ENCODE measurements at regions not wholly inside any gene's neighbourhood (a gene's known extent, or its start where the extent isn't known, plus 50 kb on each side); places are given as distances from the start of the nearest gene placed in this dataset.

- H3K27me3 ChIP-seq (ENCODE audit: control insufficient read depth, insufficient read depth, low read length), result no peaks in the 10 kb centered on the region
- H3K27ac ChIP-seq (ENCODE audit: low read depth, low read length), result peak overlapping the region; percentile 95
- peaks cover 44% of the 10 kb centered on the region for H3K9me3 ChIP-seq (ENCODE audit: control insufficient read depth, insufficient read depth, low read length)
- H3K9ac ChIP-seq (ENCODE audit: low read depth, low read length), result peak overlapping the region; percentile 50
- 0 out of 2 replicates have a peak overlapping the region, but pooled peaks have one; percentile 30 for H3K4me3 ChIP-seq (ENCODE audit: low read depth, low read length)
- no peaks in the 10 kb centered on the region for H3K36me3 ChIP-seq (ENCODE audit: control insufficient read depth, insufficient read depth, low read length)
- peaks cover 35% of the 10 kb centered on the region for H3K4me1 ChIP-seq (ENCODE audit: control insufficient read depth, insufficient read depth, low read length)
These were observed 237.0 kb downstream of the NFATC2 start for GRCh38 chr20:51305316-51306052.

GRCh38 chr20:51303731-51304670 lies 238.5 kb downstream of the NFATC2 start:
- Histone ChIP-seq H3K9ac (ENCODE audit: low read depth, low read length) (no peak overlapping the region), H3K4me3 (ENCODE audit: low read depth, low read length) (peak overlapping the region; percentile 4; the same call in 1 of the 2 replicates), H3K4me1 (ENCODE audit: control insufficient read depth, insufficient read depth, low read length) (peaks cover 33% of the 10 kb centered on the region), H3K27ac (ENCODE audit: low read depth, low read length) (no peak overlapping the region), H3K9me3 (ENCODE audit: control insufficient read depth, insufficient read depth, low read length) (peaks cover 44% of the 10 kb centered on the region), H3K36me3 (ENCODE audit: control insufficient read depth, insufficient read depth, low read length) (no peaks in the 10 kb centered on the region), H3K27me3 (ENCODE audit: control insufficient read depth, insufficient read depth, low read length) (no peaks in the 10 kb centered on the region)

DNA sequence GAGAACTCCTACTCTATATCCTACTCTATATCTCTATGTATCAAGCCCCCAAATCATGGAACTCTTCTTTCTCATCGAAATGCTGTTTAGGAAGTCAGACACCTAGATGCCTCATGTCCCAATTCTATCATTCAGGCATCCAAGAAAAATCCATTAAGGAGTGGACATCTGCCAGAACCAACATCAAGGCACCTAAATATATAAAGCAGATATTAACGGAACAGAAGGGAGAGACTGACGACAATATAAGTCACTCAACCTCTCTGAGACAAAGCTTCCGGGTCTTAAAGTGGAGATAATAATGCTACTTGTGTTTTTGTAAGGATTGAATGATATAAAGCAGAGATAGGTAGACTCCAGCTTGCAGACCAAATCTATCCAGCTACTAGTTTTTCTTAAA lies 241.5 kb downstream of the NFATC2 start:
- H3K27ac ChIP-seq (ENCODE audit: low read depth, low read length), result no peak overlapping the region
- H3K27me3 ChIP-seq (ENCODE audit: control insufficient read depth, insufficient read depth, low read length), result no peaks in the 10 kb centered on the region

DNA sequence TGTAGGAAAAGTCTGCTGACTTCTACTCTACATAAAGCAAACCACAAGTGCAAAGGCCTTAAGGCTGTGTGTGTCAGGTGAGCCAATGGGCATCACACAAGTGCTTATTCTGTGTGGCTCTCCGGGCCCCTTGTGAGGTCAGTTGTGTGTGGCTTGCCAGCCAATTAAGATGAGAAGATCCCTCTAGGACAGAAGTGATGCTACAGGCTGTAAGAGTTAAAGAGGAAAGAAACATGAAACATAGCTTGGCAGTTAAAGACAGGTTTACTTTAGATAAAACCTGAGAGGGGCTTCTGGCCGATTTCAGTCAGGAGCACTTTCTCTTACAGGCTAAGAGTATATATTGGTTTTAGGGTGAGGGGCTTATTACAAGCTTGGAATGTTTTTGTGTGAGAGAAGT lies 242.4 kb downstream of the NFATC2 start:
- Histone ChIP-seq H3K27me3 (ENCODE audit: control insufficient read depth, insufficient read depth, low read length) (no peaks in the 10 kb centered on the region), H3K27ac (ENCODE audit: low read depth, low read length) (no peak overlapping the region), H3K36me3 (ENCODE audit: control insufficient read depth, insufficient read depth, low read length) (no peaks in the 10 kb centered on the region), H3K9me3 (ENCODE audit: control insufficient read depth, insufficient read depth, low read length) (peaks cover 47% of the 10 kb centered on the region), H3K4me1 (ENCODE audit: control insufficient read depth, insufficient read depth, low read length) (peaks cover 4% of the 10 kb centered on the region), H3K4me3 (ENCODE audit: low read depth, low read length) (no peak overlapping the region), H3K9ac (ENCODE audit: low read depth, low read length) (no peak overlapping the region)

More for the DNA sequence above, 241.5 kb downstream of the NFATC2 start:
- no peak overlapping the region for H3K9ac ChIP-seq (ENCODE audit: low read depth, low read length)
- peaks cover 13% of the 10 kb centered on the region for H3K4me1 ChIP-seq (ENCODE audit: control insufficient read depth, insufficient read depth, low read length)
- H3K9me3 ChIP-seq (ENCODE audit: control insufficient read depth, insufficient read depth, low read length), result peaks cover 47% of the 10 kb centered on the region
- no peak overlapping the region for H3K4me3 ChIP-seq (ENCODE audit: low read depth, low read length)
- H3K36me3 ChIP-seq (ENCODE audit: control insufficient read depth, insufficient read depth, low read length), result no peaks in the 10 kb centered on the region

GRCh38 chr20:51299413-51299812 lies 243.1 kb downstream of the NFATC2 start:
- Histone ChIP-seq H3K9ac (ENCODE audit: low read depth, low read length) (no peak overlapping the region), H3K9me3 (ENCODE audit: control insufficient read depth, insufficient read depth, low read length) (peaks cover 40% of the 10 kb centered on the region), H3K27me3 (ENCODE audit: control insufficient read depth, insufficient read depth, low read length) (no peaks in the 10 kb centered on the region), H3K36me3 (ENCODE audit: control insufficient read depth, insufficient read depth, low read length) (no peaks in the 10 kb centered on the region), H3K27ac (ENCODE audit: low read depth, low read length) (no peak overlapping the region), H3K4me3 (ENCODE audit: low read depth, low read length) (no peak overlapping the region), H3K4me1 (ENCODE audit: control insufficient read depth, insufficient read depth, low read length) (no peaks in the 10 kb centered on the region)

- H3K9ac ChIP-seq (ENCODE audit: low read depth, low read length), result no peak overlapping the region
- no peak overlapping the region for H3K4me3 ChIP-seq (ENCODE audit: low read depth, low read length)
- H3K4me1 ChIP-seq (ENCODE audit: control insufficient read depth, insufficient read depth, low read length), result no peaks in the 10 kb centered on the region
- H3K9me3 ChIP-seq (ENCODE audit: control insufficient read depth, insufficient read depth, low read length), result peaks cover 28% of the 10 kb centered on the region
- no peak overlapping the region for H3K27ac ChIP-seq (ENCODE audit: low read depth, low read length)
- H3K27me3 ChIP-seq (ENCODE audit: control insufficient read depth, insufficient read depth, low read length), result no peaks in the 10 kb centered on the region
- H3K36me3 ChIP-seq (ENCODE audit: control insufficient read depth, insufficient read depth, low read length), result no peaks in the 10 kb centered on the region
These were observed 244.3 kb downstream of the NFATC2 start for GRCh38 chr20:51298141-51298749.

- no peak overlapping the region for H3K9ac ChIP-seq (ENCODE audit: low read depth, low read length)
- no peaks in the 10 kb centered on the region for H3K4me1 ChIP-seq (ENCODE audit: control insufficient read depth, insufficient read depth, low read length)
- H3K4me3 ChIP-seq (ENCODE audit: low read depth, low read length), result no peak overlapping the region
- no peaks in the 10 kb centered on the region for H3K36me3 ChIP-seq (ENCODE audit: control insufficient read depth, insufficient read depth, low read length)
- no peaks in the 10 kb centered on the region; the same call in 1 of the 2 replicates for H3K27me3 ChIP-seq (ENCODE audit: control insufficient read depth, insufficient read depth, low read length)
- no peak overlapping the region for H3K27ac ChIP-seq (ENCODE audit: low read depth, low read length)
- 0 out of 2 replicates have a peak, but pooled peaks cover 4% of the 10 kb centered on the region for H3K9me3 ChIP-seq (ENCODE audit: control insufficient read depth, insufficient read depth, low read length)
These were observed 254.7 kb downstream of the NFATC2 start for GRCh38 chr20:51287628-51288413.

- Histone ChIP-seq H3K9me3 (ENCODE audit: control insufficient read depth, insufficient read depth, low read length) (0 out of 2 replicates have a peak, but pooled peaks cover 4% of the 10 kb centered on the region), H3K27me3 (ENCODE audit: control insufficient read depth, insufficient read depth, low read length) (no peaks in the 10 kb centered on the region; the same call in 1 of the 2 replicates), H3K36me3 (ENCODE audit: control insufficient read depth, insufficient read depth, low read length) (no peaks in the 10 kb centered on the region)
These were observed 255.8 kb downstream of the NFATC2 start for GRCh38 chr20:51286758-51287157.

DNA sequence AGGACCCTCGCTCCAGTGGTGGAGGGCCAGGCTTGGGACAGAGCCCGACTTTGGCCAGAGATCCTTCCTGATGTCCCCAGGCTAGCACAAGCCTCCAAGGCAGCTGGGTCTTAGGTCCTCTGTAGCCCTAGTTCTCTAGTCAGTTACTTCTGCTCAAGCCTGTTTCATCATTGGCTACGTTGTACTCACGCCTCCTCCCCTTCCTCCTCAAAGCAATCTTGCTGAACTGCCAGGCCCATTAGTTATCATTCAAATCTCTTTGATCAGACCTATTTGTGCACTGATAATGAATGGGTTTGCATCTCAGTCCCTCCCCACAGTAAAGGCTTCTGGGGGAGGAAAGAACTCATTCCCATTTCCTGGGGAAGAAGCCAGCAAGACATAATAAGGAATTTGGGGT lies 256.8 kb downstream of the NFATC2 start:
- no peaks in the 10 kb centered on the region; the same call in 1 of the 2 replicates for H3K27me3 ChIP-seq (ENCODE audit: control insufficient read depth, insufficient read depth, low read length)
- no peak overlapping the region for H3K4me3 ChIP-seq (ENCODE audit: low read depth, low read length)
- H3K27ac ChIP-seq (ENCODE audit: low read depth, low read length), result no peak overlapping the region
- 0 out of 2 replicates have a peak, but pooled peaks cover 4% of the 10 kb centered on the region for H3K9me3 ChIP-seq (ENCODE audit: control insufficient read depth, insufficient read depth, low read length)
- no peaks in the 10 kb centered on the region for H3K36me3 ChIP-seq (ENCODE audit: control insufficient read depth, insufficient read depth, low read length)
- H3K9ac ChIP-seq (ENCODE audit: low read depth, low read length), result no peak overlapping the region
- H3K4me1 ChIP-seq (ENCODE audit: control insufficient read depth, insufficient read depth, low read length), result no peaks in the 10 kb centered on the region

More at GRCh38 chr20:51286758-51287157, 255.8 kb downstream of the NFATC2 start:
- Histone ChIP-seq H3K9ac (ENCODE audit: low read depth, low read length) (no peak overlapping the region), H3K4me1 (ENCODE audit: control insufficient read depth, insufficient read depth, low read length) (no peaks in the 10 kb centered on the region), H3K4me3 (ENCODE audit: low read depth, low read length) (no peak overlapping the region), H3K27ac (ENCODE audit: low read depth, low read length) (no peak overlapping the region)

DNA sequence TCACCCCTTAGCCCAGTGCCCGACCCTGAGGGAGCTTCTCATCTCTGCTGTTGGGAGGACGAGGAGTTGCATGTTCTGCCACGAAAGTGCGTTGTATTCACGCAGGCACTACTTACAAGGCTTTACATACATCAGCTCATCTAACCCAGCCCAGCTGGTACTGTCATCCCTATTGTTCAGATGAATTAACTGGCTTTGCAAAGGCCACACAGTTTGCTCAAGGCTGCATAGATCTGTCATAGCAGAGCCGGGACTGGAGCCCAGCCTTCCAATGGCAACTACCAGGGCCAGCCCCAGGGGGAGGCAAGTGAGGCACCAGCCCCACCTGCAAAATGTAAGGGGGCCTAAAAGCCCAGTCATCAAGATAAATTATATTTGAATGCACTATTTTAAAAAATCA lies 257.6 kb downstream of the NFATC2 start:
- Histone ChIP-seq H3K9ac (ENCODE audit: low read depth, low read length) (no peak overlapping the region), H3K27ac (ENCODE audit: low read depth, low read length) (no peak overlapping the region), H3K4me1 (ENCODE audit: control insufficient read depth, insufficient read depth, low read length) (no peaks in the 10 kb centered on the region), H3K36me3 (ENCODE audit: control insufficient read depth, insufficient read depth, low read length) (no peaks in the 10 kb centered on the region), H3K9me3 (ENCODE audit: control insufficient read depth, insufficient read depth, low read length) (0 out of 2 replicates have a peak, but pooled peaks cover 4% of the 10 kb centered on the region), H3K27me3 (ENCODE audit: control insufficient read depth, insufficient read depth, low read length) (no peaks in the 10 kb centered on the region; the same call in 1 of the 2 replicates), H3K4me3 (ENCODE audit: low read depth, low read length) (no peak overlapping the region)
